HG02884 (cell line): ENCODE measurements at regions not wholly inside any gene's neighbourhood (a gene's known extent, or its start where the extent isn't known, plus 50 kb on each side); places are given as distances from the start of the nearest gene placed in this dataset.
"Not testable (repeated sequence)": the region's sequence is repeated elsewhere in the genome, so short reads cannot be mapped to it uniquely, and the experiment has no call there.

Experiments used
- ATAC-seq: cut with Tn5 transposase; IDR thresholded peaks from one replicate; pipeline ENCODE4 v1.9.1; 2021; ENCODE audit warnings: mild to moderate bottlenecking, moderate library complexity; ENCODE audit not compliant: unreplicated experiment

DNA sequence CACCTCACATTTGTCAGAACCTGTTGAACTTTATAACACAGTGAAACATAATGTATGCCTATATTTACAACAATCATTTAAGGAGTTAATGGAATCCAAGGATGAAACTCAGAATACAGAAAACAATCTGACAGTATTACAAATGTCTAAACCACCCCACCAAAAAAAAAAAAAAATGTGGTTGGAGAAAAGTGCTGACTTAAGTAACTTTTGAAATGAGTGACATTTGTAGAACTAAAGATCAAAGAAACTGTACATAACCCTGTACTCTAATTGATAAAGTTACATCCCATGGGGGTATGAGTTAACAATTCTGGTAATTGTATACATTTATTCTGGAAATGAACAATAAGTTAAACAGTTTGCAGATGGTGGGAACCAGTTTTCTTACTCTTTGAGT lies 372.1 kb upstream of the TMEFF2 start:
- ATAC-seq, result no peak

DNA sequence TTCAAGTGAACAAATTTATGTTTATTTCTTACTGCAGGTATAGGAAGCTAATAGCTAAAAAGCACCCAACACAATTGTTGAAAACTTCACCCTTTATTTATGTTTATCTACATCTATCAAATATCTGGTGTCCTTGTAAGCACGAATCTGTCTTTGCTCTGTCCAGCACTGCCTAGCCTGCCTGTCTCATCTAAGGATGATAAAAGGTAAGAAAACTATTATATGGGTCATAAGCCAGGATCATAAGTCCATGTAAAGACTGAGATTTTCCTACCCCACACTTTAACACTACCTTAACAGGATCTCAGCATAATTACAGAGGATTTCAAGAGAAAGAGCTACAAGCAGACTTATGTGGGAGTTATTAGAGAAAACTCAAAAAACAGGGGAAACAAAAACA lies 365.6 kb upstream of the TMEFF2 start:
- no peak for ATAC-seq

DNA sequence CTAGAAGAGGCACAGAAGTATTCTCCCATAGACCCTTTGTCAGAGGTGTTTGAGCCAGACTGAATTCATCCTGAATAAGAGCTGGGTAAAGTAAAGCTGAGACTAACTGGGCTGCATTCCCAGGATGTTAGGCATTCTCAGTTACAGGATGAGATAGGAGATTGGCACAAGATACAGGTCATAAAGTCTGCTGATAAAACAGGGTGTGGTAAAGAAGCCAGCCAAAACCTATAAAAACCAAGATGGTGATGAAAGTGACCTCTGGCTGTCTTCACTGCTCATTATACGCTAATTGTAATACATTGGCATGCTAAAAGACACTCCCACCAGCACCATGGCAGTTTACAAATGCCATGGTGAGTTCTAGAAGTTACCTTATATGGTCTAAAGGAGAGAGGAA lies 364.9 kb upstream of the TMEFF2 start:
- no peak for ATAC-seq

DNA sequence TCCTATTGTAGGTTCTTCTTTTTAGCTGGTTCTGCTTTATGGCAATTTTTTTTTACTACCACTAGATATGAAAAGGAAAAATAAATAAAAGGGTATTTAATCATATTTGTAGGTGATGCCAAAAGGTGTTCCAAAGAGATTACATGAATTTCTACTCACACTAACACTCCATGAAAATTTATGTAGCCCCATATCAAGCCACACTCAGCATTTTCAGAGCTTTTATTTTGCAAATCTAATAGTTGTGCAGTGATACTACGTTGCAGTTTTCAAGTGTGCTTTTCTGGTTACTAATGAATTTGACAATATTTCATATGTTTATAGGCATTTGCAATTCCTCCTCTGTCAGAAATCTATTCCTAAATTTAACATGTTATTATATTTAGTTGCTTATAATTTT lies 363.9 kb upstream of the TMEFF2 start:
- ATAC-seq, result no peak

DNA sequence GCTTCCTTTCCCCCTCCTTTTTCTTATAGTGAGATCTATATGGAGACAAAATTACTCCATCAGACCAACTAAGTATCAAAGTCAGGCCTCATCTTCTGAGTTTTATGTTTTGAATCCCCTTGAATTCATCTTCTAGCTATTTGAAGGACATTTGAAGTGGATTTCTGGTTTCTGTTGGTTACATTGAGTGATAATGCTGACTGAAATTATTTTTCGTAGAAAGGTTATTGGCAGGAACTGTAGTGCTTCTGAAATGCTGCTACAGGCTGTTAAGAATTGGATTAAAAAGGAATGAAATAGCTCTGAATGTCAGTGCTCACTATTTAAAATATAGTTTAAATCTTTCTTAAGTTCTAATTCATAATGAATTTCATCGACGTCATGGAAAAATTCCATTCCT lies 361.0 kb upstream of the TMEFF2 start:
- no peak for ATAC-seq

DNA sequence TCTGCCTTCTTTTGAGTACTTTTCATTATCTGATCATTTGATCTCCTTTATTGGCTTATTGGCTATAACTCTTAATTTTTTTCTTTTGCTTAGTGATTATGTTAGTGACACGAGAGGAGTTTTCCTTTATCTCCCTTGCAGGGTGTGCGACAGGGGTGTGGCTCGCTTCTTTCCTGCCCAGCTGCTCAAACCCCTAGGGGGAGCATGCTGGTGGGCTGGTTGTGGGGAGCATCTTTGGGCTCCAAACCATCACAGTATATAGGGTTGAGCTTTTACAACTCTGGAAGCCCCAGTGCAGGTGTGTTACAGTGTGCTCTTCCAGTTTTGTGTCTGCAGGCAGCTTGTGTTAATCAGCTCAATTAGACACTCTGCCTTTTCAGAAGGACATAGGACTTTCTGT lies 357.0 kb upstream of the TMEFF2 start:
- ATAC-seq, result no peak

DNA sequence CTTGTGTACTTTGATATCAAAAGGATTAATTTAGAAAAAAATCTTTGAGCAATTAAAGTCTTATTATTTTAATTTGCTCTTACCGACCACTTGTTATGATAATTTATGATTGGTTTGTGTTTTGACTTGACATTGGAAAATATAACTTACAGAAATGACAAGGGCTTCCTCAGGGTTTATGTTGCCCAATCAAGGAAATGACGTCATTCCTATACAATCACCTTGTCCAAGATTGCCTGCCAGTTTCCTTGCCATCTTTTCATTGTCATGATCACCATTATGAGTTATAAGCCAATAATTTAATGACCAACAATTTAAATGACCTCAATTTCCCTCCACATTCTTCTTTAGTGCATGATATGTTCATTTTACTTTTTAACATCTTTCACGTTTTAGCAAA lies 351.8 kb upstream of the TMEFF2 start:
- no peak for ATAC-seq

DNA sequence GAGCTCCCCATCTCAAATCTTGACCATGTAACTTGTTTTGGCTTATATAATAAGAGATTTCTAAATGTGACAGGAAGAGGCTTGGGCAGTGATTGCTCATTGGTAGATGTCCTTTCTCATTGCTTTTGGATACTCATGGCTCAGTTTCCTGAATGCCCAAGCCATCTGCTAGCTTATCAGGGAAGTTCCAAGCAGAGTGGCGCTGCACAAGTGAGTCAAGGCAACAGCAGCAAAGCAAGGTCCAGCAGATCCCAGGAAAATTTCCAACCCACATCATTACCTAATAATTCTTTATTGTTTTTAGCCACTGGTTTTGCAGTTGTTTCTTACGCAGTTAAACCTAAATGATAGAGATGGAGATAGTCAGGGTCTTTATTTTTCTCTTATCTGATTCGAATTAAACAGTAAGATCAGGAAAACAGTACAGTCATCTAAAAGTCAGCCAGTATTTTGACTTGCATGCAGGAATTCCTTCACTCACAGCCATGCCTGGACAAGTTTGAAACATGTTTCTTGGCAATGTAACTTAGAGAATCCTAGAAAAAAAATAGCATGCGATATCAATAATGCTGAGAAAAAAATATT lies 349.7 kb upstream of the TMEFF2 start:
- no peak for ATAC-seq

DNA sequence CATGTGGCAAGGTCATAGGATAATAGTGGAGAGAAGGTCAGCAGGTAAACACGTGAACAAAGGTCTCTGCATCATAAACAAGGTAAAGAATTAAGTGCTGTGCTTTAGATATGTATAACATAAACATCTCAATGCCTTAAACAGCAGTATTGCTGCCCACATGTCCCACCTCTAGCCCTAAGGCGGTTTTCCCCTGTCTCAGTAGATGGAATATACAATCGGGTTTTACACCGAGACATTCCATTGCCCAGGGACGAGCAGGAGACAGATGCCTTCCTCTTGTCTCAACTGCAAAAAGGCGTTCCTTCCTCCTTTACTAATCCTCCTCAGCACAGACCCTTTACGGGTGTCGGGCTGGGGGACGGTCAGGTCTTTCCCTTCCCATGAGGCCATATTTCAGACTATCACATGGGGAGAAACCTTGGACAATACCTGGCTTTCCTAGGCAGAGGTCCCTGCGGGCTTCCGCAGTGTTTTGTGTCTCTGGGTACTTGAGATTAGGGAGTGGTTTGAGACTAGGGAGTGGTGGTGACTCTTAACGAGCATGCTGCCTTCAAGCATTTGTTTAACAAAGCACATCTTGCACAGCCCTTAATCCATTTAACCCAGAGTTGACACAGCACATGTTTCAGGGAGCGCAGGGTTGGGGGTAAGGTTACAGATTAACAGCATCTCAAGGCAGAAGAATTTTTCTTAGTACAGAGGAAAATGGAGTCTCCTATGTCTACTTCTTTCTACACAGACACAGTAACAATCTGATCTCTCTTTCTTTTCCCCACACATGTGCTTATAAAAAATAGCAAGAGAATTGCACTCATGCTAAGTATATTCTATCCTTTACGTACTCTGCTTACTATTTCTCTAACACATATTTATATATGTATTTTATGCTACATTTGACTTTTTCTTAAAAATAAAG lies 347.7 kb upstream of the TMEFF2 start:
- ATAC-seq, result not testable (repeated sequence)

DNA sequence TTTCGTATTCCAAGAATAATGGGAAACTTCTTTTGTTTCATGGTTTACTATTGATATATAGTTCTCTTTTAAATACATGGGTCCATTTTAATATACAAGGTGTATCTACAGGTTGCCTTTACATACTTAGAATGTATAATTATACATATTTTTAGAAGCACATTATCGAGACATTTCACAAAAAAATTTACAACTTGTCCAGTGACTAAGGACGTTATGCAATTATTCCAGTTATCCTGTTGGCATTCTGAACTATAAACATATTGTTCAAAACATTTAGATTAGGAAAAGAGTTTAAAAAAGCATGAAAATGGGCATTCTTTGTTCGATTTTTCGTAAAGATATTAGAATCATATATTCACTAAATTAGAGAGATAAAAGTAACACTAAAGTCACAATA lies 344.6 kb upstream of the TMEFF2 start:
- no peak for ATAC-seq

DNA sequence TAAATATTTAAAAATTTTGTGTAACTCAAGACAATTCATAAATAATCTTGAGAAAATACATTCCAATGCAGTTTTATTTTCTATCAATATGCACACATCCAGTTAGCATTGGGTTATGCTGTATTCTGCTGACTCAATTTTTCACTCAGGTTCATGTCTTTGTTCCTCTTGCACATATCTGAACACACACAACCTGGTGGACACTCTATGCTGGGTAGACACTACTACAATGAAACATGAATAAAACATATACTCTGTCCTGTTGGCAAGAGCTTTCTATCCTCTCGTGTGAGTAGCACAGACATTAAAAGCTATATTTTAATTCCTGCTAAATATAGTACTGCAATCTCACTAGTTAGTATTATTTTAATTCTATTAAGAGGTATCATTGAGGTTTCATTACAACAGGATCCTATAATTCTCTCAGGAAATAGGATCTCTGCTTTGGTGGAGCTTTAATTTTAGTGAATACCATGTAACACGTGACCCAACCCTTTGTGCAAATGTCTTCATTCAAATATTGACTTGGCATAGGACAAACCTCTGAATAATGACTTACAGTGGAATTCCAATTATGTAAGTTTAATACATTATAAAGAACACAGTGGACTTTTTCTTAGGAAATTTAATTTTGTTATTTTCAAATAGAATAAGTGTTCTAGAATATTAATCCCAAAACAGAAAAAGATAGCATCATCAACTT lies 342.3 kb upstream of the TMEFF2 start:
- ATAC-seq, result no peak

DNA sequence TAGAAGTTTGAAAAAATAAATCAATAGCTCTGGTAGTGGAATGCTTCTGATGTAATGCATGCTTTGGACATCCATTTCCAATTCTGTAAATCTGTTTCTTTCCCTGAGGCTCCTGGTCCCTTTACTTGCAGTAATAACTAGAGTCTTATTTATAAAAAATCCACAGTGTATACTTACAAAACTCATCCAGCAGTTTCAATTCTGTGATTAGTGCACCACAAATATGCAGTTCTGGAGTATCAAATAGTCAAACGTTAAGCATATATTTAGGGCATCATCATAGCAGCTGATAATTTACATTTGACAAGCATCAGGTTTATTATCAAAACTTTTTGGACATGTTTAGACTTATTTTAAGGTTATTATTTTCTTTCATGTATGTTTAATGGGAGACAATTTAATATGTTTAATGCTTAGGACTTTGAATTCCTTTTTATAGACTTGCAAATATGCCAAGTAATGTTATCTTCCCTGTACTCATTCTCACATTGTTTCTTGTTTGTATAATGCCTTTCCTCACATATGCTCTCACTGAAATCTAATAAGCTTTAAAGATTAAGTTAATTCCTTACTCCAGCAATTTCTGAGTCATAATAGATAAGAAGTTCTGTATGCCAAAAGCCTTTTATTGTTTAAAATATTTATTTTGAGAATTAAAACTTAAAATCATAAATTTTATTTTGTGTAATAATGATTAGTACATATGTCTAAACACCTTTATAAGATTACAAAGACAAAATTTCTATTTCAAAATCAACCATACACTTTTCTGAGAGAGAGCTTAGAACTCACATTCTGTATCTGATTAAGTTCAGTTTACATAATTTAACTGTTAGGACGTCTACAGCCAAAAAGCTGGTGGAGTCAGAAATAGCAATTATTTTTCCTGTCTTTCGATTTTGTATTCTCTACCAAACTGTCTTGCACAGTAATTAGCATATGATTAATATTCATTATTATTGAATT lies 341.5 kb upstream of the TMEFF2 start:
- no peak for ATAC-seq

DNA sequence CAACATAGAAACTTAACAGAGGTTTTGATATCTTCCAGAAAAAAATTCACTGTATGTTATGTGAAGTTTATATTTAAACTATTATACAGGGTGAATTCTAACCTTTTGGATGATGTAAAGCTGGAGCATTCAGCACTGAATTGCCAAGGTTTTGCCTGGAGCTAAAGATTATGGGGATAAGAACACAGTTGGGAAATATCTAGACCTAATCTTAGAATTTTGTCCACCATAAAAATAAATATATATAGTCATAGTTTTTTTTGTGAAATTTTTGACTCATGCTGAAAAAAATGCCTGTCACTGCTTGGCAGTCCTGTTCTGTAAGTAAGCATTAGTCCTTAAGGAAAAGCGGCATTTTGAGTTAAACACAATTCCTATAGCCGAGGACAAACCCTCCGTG lies 339.3 kb upstream of the TMEFF2 start:
- ATAC-seq, result no peak

DNA sequence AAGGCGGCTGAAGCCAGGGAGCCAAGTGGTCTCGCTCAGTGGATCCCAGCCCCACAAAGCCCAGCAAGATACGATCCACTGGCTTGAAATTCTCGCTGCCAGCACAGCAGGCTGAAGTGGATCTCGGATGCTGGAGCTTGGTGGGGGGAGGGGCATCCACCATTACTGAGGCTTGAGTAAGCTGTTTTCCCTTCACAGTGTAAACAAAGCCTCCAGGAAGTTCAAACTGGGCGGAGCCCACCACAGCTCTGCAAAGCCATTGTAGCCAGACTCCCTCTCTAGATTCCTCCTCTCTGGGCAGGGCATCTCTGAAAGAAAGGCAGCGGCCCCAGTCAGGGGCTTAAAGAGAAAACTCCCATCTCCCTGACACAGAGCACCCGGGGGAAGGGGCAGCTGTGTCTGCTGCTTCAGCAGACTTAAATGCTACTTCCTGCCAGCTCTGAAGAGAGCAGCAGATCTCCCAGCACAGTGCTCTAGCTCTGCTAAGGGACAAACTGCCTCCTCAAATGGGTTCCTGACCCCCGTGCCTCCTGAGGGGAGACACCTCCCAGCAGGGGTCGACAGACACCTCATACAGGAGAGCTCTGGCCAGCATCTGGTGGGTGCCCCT lies 330.0 kb upstream of the TMEFF2 start:
- not testable (repeated sequence) for ATAC-seq

DNA sequence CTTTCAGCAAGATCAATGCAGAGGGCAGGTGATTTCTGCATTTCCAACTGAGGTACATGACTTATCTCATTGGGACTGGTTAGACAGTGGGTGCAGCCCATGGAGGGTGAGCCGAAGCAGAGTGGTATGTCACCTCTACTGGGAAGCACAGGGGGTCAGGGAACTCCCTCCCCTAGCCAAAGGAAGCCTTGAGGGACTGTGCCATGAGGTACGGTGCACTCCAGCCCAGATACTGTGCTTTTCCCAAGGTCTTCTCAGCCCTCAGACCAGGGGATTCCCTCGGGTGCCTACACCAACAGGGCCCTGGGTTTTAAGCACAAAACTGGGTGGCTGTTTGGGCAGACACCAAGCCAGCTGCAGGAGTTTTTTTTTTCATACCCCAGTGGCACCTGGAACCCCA lies 329.5 kb upstream of the TMEFF2 start:
- not testable (repeated sequence) for ATAC-seq

DNA sequence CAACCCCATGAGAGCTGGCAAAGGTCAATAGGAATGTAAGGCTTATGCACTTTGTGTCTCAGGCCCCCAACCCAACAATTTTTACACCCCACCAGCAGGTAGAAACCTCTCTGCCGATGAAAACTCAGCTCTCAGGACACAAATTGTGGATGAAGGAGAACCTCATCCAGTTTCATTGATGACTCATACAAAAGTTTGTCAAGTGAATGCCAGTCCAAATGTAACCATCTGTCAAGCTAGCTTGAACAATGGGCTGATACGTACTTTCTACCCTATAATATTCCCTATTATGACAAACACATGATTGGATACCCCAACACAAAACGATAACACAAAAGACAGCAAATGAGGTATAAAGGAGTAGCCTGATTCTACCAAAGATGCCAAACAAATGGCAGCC lies 321.2 kb upstream of the TMEFF2 start:
- no peak for ATAC-seq

DNA sequence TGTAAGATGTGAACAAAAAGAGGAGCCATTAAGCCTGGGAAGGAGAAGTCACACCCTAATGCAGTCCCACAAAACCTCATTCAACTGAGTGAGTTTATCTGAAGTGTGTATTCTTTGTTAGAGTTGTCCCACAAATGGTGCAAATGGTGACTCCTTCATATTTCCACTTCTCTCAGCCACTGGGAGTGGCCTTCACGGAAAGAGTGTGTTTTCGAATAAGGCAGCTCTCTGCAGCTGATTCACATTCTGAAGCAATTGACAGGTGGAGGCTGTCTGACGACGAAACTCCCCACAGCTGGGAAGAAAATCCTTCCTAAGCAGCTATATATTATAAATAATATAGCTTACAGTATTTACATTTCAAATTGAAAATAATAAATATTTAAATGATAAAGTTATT lies 318.8 kb upstream of the TMEFF2 start:
- no peak for ATAC-seq

DNA sequence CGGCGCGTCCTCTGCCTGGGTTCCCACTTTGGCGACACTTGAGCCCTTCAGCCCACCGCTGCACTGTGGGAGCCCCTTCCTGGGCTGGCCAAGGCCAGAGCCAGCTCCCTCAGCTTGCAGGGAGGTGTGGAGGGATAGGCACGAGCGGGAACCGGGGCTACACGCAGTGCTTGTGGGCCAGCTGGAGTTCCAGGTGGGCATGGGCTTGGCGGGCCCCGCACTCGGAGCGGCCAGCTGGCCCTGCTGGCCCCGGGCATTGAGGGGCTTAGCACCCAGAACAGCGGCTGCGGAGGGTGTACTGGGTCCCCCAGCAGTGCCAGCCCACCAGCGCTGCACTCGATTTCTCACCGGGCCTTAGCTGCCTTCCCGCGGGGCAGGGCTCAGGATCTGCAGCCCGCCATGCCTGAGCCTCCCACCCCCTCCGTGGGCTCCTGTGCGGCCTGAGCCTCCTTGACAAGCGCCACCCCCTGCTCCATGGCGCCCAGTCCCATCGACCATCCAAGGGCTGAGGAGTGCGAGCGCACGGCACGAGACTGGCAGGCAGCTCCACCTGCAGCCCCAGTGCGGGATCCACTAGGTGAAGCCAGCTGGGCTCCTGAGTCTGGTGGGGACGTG lies 313.2 kb upstream of the TMEFF2 start:
- not testable (repeated sequence) for ATAC-seq

DNA sequence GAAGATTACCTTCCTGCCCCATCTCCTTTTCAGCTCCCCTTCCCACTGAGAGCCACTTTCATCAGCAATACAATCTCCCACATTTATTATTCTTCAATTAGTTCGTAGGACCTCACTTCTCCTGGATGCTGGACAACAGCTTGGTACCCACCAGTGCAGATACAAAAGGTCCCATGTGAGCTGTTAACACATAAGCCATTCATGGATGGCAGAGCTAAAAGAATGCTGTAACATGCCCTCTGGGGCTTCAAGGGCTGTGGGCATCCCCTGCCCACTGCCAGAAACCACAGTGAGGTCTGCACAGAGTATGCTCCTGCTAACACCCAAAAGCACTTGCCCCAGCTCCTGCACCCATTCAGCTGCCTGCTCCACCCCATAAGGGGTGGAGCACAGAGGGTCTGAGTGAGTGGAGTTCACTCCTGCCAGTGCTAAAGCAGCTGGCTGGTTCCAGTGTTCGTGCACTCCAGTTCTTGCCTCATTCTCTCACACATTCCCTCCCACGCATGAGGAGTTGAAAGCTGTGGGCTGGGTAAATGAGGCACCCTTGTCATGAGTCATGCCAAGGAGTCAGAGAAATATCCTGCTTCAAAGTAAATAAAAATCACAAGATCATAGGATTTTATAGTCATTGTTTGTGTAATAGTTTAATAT lies 305.9 kb upstream of the TMEFF2 start:
- peak; percentile 77 for ATAC-seq
